ENCODE measurements at regions not wholly inside any gene's neighbourhood (a gene's known extent, or its start where the extent isn't known, plus 50 kb on each side); places are given as distances from the start of the nearest gene placed in this dataset.
A peak's percentile ranks its signal among the peaks of the same experiment; 100 is the strongest.
"Not testable (repeated sequence)": the region's sequence is repeated elsewhere in the genome, so short reads cannot be mapped to it uniquely, and the experiment has no call there.

DNA sequence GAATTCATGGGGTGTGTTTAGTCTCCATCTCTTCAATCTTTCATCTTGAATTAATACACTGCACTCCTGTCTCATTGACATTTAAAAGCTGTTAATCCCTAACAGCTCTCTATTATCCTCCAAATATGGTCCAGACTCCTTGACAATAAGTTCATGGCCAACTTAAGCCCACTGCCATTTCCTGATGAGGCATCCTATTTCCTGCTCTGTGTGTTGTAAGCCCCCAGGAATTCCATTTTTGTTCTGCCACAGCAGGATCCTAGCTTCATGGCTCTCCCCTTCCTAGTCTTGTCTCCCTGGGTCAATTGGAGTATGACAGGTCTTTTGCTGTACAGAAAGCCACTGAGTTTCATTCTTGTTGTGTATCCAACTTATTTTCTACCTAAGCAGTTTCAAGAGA is 218.8 kb downstream of the OTUD1 start:
- no peak for DNase-seq

DNA sequence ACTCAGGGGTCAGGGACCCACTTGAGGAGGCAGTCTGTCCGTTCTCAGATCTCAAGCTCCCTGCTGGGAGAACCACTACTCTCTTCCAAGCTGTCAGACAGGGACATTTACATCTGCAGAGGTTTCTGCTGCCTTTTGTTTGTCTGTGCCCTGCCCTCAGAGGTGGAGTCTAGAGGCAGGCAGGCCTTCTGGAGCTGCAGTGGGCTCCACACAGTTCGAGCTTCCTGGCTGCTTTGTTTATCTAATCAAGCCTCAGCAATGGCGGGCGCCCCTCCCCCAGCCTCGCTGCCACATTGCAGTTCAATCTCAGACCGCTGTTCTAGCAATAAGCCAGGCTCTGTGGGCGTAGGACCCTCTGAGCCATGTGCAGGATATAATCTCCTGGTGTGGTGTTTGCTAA is 233.0 kb downstream of the OTUD1 start:
- DNase-seq: not testable (repeated sequence)

DNA sequence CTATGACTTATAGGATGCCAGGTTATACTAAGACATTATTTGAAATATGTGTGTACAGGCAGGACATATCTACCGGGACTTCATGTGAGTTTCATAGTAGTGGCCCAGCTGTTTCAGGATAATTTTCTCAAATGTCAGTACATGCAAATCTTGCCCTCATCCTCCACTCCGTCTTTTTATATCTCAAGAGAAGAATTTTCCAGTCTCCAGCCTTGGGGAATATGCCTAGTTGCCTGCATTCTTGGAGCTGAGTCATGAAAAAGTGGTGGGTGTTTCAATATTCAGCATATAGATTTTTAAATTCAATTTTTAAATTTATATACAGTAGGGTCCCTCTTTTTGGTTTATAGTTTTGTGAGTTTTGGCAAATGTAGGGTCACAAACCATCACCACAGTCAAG is 236.7 kb downstream of the OTUD1 start:
- no peak for DNase-seq

DNA sequence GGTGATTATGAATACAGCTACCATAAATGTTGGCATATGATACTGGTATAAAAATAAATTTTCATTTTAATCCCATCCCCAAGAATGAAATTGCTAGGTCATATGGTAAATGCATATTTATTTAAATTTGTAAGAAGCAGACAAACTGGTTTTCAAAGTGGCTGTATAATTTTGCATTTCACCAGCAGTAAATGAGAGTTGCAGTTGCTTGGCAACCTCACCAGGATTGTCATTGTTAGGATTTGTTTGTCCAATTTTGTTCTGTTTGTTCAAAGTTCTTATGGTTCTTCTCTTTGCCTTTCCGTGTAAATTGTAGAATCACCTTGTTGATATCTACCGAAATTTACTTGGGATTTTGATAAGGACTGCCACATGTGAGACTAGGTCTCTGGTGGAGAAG is 237.4 kb downstream of the OTUD1 start:
- DNase-seq: no peak

DNA sequence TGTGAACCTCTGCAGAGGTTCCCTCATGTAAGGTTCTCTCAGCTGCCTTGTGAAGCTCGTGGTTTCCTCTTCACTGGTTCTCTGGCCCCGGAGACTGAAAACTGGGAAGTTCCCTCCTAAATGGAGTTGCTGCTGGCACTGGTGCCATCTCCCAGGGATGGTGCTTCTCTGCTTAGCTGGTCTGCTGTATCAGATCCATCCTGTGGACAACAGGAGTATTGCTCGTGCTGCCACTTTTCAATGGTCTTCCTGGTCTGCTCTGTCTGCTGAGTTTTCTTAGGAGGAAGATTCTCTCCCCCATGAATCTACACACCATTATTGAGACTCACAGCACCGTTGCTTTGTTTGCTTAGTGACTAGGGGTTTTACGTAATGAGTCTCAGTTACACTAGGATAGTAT is 247.8 kb downstream of the OTUD1 start:
- no peak for DNase-seq

DNA sequence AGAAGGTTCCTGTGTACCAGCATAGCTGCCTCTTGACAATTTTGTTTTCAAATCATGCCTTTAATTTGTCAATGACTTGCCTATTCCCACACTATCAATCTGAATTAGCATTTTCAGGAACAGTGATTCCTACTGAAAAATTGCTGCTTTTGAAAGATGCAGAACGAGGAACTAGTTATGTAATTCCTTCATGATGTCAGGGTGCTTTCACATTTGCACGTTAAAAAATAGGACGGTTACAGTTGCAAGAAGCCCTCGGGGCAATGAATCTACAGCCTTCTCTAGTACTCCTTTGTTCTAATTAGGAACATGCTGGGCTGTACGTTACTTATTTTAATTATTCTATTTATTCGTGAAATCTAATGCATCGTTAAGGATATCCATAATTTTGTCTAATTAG is 253.9 kb downstream of the OTUD1 start:
- no peak for DNase-seq

DNA sequence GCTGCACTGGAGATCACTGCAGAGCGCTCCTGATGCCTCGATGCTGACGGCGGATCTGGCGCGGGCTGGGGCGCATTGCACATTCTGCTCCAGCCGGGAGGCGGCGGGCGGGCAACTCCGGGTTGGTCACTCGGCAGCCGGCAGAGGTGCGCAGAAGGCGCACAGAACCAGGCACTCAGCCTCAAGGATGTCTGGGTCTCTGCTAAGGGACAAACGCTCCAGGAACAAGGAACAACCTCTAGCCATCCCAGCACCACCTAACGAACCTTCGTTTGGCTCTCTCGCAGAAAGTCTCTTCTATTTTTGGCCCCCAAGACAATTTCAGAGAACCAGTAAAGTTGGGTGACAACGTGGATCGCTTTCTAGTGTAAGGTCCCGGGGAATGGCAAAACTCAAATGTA is 254.6 kb downstream of the OTUD1 start:
- DNase-seq: no peak

DNA sequence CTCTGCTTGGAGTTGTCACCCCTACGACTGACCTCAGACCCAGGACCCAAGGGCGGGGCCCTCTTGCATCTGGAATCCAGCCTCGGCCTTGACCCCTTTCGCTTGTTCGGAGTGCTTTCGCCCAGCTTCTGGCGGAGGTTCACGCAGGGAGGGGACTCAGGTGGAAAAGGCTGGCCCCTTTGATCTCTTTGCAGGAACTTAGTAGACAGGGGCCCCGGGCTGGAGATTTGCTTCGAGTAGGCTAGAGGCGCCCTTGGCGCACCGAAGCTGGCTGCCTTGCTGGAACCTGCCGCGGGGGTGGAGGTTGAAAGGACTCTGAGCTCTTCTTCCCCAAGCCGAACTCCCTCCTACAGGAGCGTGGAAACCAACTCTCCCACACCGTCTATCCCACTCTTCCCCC is 255.1 kb downstream of the OTUD1 start:
- DNase-seq: no peak

DNA sequence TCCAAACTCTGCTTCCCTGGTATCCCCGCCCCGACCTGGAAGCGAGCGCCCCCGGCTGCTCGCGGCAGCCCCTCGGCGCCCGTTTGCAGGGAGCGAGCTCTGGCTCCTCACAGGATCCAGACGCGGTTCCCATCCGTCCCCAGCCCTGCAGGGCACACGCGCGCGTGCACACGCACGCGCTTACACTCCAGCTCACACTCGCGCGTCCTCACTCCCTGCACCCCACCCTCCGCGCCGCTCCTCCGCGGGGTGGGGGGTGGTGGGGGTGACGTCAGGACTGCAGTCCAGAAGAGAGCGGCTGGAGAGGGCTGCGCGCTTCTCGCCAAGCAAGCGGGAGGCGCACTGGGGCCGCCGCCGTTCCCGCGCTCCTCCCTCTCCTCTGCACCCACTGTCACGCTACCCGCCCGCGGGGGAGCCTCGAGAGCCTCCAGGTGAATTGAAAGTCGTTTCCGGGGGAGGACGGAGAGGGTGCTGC is 255.6 kb downstream of the OTUD1 start:
- DNase-seq: no peak

DNA sequence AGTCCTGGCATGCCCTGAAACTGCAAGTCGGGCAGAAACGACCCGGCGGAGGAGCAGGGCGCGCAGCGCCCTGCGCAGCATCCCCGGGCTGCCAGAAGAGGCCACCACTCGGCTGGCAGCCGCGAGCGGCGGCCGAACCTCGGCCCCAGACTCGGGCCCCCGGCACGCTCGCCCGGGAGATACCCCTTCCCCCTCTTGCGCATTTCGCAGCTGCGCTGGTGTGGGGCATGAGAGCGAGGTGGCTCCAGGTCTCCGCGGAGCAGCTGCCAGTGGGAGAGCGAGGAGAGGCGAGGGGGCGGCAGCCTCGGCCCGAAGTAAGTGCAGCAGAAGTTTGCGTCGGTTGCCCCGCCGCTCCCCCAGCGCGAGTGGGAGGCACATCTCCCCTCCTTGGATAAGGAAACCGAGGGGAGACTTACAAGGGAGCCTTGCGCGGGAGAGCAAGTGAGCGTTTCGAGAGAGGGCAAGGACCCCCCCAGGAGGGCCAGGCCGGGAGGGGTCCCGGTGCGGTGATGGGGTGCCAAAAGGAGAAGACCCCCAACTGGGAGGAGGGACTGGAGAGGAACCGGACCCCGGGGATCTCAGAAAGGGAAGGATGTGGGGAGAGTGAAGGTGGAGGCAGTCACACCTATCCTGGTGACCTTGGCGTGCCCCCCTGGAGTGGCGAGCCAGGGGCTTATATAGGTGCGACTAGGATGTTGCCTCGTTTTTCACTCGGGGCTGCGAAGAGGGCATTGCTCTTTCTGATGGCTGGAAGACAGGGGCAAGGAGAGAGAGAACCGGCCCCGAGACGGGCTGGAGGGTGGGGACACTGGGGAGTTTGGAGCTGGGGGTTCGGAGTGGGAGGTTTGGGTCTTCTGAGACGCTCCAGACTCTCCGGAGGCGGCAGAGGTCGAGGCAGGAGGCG is 256.3 kb downstream of the OTUD1 start:
- DNase-seq: no peak

DNA sequence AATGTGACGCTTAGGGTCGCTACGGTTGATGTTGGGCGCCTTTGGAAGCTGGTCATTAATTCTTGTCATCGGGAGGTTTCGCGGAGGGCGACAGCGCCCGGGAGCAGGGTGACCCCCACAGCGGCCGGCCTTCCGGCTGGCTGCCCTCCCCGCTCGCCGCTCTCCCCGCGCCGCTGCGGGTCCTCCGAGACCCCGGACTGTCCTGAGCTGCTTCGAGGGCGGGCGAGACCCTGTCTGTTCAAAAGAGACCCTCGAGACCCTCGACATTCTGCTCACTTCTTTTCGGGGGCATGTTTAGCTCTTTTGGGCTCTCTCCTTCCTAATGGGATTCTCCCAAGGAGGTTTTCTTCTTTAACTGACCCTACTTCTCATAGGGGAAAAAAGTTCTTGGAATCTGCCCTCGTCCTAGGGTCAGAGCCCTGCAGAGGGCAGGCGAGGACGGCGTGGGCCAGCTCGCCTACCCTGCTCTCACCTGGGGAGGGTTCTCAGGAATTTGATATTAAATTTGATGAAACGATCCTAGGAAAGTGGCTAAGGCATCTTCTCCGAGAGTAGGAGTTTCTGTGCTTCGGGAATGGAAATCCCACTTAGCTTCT is 257.0 kb downstream of the OTUD1 start:
- no peak for DNase-seq

DNA sequence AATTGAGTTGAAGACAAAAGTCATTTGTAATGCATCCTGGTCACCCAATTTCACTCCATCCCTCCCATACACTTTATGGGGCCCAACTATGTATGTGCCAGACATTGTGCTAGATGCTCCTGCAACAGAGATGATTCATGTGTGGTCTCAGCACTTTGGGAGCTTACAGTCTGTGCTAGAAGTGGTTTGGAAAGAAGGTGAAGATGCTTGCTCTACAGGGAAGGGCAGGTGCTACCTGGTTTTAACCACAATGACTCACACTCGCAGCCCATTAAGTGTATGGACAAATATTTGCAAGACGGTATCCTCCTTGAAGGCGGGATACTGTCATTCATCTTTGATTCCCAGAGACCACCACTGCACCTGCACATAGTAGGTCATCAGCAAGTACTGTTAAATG is 257.6 kb downstream of the OTUD1 start:
- no peak for DNase-seq

DNA sequence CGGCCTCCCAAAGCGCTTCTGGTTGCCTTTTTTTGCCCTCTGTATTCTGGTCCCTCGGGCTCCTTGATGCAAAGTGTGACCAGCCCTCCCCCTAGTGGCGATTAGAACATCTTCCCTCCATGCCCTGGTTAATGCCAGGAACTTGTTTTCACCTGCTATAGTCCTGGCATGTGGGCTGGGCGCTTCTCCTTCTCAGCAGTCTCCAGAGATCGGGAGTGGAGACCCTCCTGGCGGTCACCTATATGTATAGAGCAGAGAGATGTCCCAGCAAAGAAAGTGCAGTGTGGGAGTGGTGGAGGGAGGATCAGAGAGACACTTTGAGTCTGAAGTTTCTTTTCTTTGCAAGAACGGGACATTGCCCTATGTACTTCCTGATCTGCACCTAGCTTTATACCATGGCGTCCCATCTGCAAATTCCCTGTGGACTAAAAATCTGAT is 264.1 kb downstream of the OTUD1 start:
- peak; percentile 6 for DNase-seq

DNA sequence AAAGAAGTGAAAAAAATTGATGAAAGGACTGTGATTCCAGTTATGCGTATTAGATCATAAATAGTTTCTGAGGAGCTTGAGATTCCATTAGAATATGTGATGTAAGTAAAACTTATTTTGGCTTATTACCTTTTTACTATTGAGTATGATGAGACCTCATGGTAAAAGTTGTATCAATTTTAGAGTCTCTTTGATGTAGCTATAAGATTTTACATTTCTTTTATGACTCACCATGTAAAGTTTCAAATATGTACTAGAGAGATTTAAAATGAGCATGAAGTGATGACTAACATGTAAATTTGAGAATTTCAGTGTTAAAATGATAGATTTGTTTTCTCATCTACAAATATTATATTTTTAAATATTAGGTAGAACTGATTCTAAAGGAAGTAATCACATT is 276.5 kb downstream of the OTUD1 start:
- DNase-seq: no peak

DNA sequence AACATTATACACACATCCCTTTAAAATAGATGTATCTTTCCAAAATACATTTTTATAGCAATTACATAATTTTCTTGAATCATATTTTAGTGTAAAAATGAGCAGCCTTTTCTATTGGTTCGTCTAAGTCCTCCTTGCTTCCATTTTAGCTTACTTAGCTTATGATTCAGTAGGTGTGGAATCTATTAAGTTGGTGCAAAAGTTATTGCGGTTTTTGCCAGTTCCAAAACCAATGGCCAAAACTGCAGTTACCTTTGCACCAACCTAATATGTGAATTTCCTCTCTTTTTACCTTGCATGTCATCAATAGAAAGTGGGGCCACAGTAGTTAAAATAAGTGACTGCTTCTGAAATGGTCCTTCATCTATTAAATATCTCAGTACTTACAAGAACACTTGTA is 279.0 kb downstream of the OTUD1 start:
- DNase-seq: no peak

DNA sequence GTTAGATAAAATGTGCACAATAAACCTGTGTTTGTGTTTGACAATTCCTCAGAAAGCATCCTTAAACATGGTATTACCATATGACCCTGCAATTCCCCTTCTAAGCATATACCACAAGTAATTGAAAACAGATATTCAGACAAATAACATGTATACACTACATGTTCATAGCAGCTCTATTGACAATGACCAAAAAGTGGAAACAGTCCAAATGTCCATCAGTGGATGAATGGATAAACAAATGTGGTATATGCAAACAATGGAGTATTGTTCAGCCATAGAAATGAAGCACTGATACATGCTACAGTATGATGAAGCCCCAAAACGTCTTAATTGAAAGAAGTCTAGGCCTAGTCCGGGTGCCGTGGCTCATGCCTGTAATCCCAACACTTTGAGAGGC is 280.1 kb downstream of the OTUD1 start:
- no peak for DNase-seq

DNA sequence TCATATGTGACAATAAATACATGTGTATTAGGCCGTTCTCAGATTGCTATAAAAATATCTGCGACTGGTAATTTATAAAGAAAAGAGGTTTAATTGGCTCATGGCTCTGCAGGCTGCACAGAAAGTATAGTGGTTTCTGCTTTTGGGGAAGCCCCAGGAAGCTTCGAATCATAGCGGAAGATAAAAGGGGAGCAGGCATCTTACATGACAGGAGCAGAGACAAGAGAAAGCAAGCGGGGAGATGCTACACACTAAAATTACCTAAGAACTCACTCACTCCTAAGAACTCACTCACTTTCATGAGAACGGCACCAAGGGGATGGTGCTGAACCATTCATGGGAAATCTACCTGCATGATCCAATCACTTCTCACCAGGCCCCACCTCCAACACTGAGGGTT is 284.9 kb downstream of the OTUD1 start:
- DNase-seq: no peak

DNA sequence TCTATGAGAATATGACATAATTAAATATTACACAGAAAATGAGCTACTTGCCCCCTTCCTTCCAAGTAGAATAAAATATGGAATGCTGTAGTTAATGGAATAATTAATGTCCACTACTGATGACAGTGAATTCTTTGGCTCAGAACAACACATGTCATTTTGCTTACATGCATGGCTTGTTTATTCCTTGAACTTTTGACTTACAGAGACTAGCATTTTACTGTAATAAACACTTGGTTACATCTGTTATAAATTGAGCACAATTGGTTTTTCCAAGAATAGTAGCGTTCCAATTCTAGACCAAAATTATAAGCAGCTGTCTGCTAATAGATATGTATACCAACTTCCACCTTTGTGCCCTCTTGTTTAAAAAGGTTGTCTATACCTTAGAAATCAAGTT is 286.7 kb downstream of the OTUD1 start:
- no peak for DNase-seq

DNA sequence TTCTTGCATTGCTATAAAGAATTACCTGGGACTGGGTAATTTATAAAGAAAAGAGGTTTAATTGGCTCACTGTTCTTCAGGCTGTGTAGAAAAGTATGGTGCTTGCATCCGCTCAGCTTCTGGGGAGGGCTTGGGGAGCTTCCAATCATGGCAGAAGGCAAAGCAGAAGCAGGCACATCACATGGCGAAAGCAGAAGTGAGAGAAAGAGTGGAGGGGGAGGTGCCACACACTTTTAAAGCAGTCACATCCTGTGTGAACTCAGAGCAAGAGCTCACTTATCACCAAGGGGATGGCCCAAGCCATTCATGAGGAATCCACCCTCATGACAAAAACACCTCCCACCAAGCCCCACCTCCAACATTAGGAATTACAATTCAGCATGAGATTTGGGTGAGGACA is 303.5 kb downstream of the OTUD1 start:
- DNase-seq: no peak

DNA sequence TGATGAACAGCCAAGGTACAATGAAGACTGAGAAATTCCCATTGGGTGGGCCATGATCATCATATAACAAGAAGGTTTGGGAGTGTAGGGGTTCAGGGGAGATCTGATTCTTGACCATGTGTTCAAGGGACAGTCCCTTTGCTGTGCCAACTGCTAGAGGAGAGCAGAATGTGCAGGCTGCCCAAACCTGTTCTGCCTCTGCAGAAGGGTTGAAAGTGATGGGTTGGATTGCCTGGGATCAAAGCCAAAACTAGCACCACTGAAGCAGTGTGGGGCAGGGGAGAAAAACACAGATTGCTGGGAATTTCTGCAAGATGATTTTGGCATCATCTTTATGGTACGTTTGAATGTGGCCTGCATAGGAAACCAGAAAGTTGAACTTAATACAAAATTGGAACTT is 303.9 kb downstream of the OTUD1 start:
- no peak for DNase-seq

DNA sequence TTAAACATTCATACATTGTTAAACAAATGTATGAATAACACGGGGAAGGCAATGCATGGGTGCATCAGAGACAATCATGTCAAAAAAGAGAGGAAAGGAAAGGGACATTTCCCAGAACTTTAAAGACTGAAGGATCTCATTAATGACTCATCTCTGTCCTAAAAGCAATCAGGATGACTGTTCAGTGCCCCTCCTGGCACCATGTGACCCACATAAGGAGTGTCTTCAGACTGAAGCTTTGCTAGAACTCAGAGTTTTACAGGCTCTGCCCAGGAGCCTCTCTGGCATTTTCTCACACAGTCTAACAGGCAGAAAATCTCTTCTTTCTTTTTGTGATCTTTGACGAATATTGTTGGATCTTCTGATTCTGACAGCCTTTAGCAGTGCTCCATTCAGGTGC is 315.3 kb downstream of the OTUD1 start:
- no peak for DNase-seq

DNA sequence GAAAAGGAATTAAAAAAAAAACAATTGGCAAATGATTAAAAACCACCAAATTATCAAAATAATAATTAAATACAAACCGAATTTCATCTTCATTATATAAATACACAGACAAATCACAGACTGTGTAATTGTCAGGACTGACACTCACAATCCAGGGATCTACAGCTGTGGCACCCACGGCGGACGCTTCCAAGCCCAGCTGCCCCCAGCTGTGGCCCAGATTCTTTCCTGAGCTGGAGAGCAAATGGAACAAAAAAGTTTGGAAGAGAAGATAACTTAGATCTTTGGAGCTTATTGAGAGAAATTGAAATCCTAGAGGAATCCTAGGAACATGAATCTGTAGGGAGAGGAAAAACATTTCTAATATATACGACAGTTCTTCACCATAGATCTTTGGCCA is 316.1 kb downstream of the OTUD1 start:
- no peak for DNase-seq

DNA sequence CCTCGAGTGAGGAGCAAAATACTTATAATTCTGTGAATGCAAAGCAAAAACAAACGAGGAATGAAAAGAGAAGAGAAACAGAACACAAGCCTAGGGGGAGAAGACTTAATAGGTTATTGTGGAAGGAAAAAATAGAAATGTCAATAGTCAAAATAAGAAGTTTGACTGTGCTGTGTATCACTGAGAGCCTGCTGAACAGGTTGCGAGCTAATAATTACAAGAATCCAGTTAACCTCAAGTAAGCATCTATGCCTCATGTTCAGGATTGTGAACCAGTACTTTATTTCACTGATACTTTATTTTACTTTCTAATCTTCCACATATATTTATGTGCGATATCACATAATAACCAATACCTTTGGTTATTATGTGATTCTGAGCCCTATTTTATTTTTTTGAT is 316.7 kb downstream of the OTUD1 start:
- no peak for DNase-seq

DNA sequence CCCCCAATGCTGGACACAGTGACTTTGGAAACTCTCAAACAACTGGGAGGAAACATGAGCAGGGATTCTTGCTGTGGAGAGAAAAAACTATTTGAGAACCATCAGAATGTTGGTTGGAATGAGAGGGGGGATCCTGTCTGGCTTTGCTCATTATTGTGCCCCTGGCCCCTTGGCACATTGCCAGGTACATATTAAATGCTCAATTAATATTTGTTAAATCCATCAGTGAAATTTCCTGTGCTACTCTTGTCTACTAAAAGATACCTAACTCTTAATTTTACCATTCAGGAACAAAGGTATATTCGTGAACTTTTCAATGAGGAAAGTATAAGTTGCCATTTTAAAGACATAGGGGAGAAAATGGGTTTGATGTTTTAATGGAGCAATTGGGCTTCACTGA is 329.4 kb downstream of the OTUD1 start:
- no peak for DNase-seq

DNA sequence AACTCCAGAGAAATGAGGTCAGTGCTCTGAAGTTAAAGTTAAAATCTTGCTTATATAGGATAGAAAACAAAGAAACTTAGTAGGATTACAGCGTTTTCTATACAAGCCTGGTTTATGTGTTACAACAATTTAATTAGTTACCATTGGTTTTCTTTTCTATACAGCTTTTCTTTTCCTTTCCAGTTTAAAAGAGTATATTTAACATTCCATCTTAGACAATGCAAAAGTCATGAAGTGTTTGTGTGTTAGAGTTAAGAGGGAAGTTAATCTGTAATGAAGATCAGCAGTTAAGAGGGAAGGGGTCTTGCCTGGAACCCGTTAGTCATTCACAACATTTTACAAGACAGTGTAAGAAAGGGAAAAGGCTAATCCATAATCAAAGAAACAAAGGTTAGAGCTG is 338.3 kb downstream of the OTUD1 start:
- DNase-seq: no peak
